ENCODE measurements at regions not wholly inside any gene's neighbourhood (a gene's known extent, or its start where the extent isn't known, plus 50 kb on each side); places are given as distances from the start of the nearest gene placed in this dataset.
"Not testable (repeated sequence)": the region's sequence is repeated elsewhere in the genome, so short reads cannot be mapped to it uniquely, and the experiment has no call there.

- DNase-seq (ENCODE audit: low spot score); H3K36me3 ChIP-seq; H3K4me3 ChIP-seq; H3K9me3 ChIP-seq; ATAC-seq (ENCODE audit: insufficient number of reproducible peaks, low FRiP score, low read depth); H3K27me3 ChIP-seq (replicated peaks; ENCODE audit: insufficient read depth); H3K4me1 ChIP-seq (ENCODE audit: control insufficient read depth in 1 of 2, low read depth in 2 of 2); H3K27ac ChIP-seq: not testable (repeated sequence)
Measured at GRCh38 chrX:149420566-149420965, 84.5 kb downstream of the IDS start.

GRCh38 chrX:149398027-149398426 is 107.1 kb downstream of the IDS start:
- Histone ChIP-seq H3K4me3 (no peak overlapping the region), H3K9me3 (no peaks in the 10 kb centered on the region), H3K27me3 (replicated peaks; ENCODE audit: insufficient read depth) (no peaks in the 10 kb centered on the region), H3K27ac (no peak overlapping the region), H3K4me1 (ENCODE audit: control insufficient read depth in 1 of 2, low read depth in 2 of 2) (no peaks in the 10 kb centered on the region), H3K36me3 (no peaks in the 10 kb centered on the region)
- no peak for ATAC-seq (ENCODE audit: insufficient number of reproducible peaks, low FRiP score, low read depth)
- TF ChIP-seq CTCF (IDR thresholded peaks at IDR 0.05): no peak
- DNase-seq (ENCODE audit: low spot score): no peak

GRCh38 chrX:149392921-149393320 is 112.2 kb downstream of the IDS start:
- Histone ChIP-seq H3K9me3 (no peaks in the 10 kb centered on the region), H3K4me3 (no peak overlapping the region), H3K27me3 (replicated peaks; ENCODE audit: insufficient read depth) (no peaks in the 10 kb centered on the region), H3K27ac (no peak overlapping the region), H3K36me3 (no peaks in the 10 kb centered on the region), H3K4me1 (ENCODE audit: control insufficient read depth in 1 of 2, low read depth in 2 of 2) (no peaks in the 10 kb centered on the region)
- ATAC-seq (ENCODE audit: insufficient number of reproducible peaks, low FRiP score, low read depth): no peak
- DNase-seq (ENCODE audit: low spot score): no peak
- TF ChIP-seq CTCF (IDR thresholded peaks at IDR 0.05): no peak

DNA sequence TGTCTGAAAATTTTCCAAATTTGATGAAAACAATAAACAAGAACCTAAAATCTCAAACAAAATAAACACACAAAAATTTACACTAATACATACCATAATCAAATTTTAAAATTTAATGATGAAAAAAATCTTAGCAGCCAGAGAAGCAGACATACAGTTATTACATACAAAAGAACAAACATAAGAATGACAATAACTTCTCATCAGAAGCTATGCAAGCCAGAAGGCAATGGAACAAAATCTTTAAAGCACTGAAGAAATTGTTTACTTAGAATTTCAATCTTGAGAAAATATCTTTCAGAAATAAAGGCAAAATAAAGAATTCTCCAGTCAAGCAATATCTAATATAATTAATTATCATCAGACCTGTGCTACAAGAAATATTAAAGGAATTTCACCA is 121.3 kb downstream of the IDS start:
- ATAC-seq (ENCODE audit: insufficient number of reproducible peaks, low FRiP score, low read depth) (no peak), DNase-seq (ENCODE audit: low spot score) (no peak)
- no peak for TF ChIP-seq CTCF (IDR thresholded peaks at IDR 0.05)
- Histone ChIP-seq H3K4me3 (no peak overlapping the region), H3K27me3 (replicated peaks; ENCODE audit: insufficient read depth) (no peaks in the 10 kb centered on the region), H3K36me3 (no peaks in the 10 kb centered on the region), H3K27ac (no peak overlapping the region), H3K9me3 (no peaks in the 10 kb centered on the region), H3K4me1 (ENCODE audit: control insufficient read depth in 1 of 2, low read depth in 2 of 2) (no peaks in the 10 kb centered on the region)

DNA sequence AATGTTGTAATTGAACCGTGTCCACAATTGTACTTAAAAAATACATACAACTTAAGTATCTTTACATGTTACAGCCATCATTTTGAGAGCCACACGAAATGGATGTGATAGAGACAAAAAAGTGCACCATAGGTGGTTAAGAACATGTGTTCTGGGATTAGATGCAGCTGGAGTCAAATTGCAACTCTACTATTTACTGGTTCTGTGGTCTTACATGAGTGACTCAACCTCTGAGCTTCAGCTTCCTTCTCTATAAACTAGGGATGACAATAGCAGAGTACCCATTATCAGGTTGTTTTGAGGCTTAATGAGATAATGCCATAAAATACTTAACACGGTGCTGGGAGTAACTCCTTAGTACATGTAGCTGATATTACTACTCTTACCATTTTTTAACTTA is 130.4 kb downstream of the IDS start:
- DNase-seq (ENCODE audit: low spot score): no peak
- no peak for ATAC-seq (ENCODE audit: insufficient number of reproducible peaks, low FRiP score, low read depth)
- H3K9me3 ChIP-seq: no peaks in the 10 kb centered on the region
- no peaks in the 10 kb centered on the region for H3K36me3 ChIP-seq
- H3K27me3 ChIP-seq (replicated peaks; ENCODE audit: insufficient read depth): no peaks in the 10 kb centered on the region
- no peaks in the 10 kb centered on the region for H3K4me1 ChIP-seq (ENCODE audit: control insufficient read depth in 1 of 2, low read depth in 2 of 2)
- no peak overlapping the region for H3K27ac ChIP-seq
- TF ChIP-seq CTCF (IDR thresholded peaks at IDR 0.05): no peak
- H3K4me3 ChIP-seq: no peak overlapping the region

DNA sequence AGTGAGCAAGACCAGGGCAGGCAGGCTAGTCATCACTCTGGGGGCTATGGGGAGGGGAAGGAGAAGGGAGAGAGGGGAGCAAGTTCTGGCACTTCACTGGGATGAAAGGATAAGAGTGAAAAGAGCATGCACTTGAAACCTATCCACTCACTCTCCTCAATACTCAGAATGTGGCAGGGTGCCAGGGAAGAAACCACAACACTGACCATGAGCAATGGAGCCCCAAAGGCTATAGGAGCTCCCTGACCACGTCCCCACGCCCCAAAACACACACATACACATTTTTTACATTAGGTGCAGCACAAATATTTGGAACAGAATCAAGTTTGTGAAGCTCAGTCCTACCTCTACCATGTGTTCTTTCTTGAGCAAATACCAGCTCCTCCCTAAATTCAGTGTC is 132.2 kb downstream of the IDS start:
- DNase-seq (ENCODE audit: low spot score) (no peak), ATAC-seq (ENCODE audit: insufficient number of reproducible peaks, low FRiP score, low read depth) (no peak)
- H3K27ac ChIP-seq: no peak overlapping the region
- no peaks in the 10 kb centered on the region for H3K4me1 ChIP-seq (ENCODE audit: control insufficient read depth in 1 of 2, low read depth in 2 of 2)
- H3K27me3 ChIP-seq (replicated peaks; ENCODE audit: insufficient read depth): no peaks in the 10 kb centered on the region
- no peak overlapping the region for H3K4me3 ChIP-seq
- H3K36me3 ChIP-seq: no peaks in the 10 kb centered on the region
- H3K9me3 ChIP-seq: no peaks in the 10 kb centered on the region
- no peak for TF ChIP-seq CTCF (IDR thresholded peaks at IDR 0.05)

Measured in thoracic aorta (tissue), 2 donors.